T-helper 2 cell treated with Interferon-gamma antibody and Interleukin-4, amounts not matched to agents 5 μg/mL and 100 μg/mL, for 36 hours (primary cell): ENCODE measurements at regions not wholly inside any gene's neighbourhood (a gene's known extent, or its start where the extent isn't known, plus 50 kb on each side); places are given as distances from the start of the nearest gene placed in this dataset.
"Not testable (repeated sequence)": the region's sequence is repeated elsewhere in the genome, so short reads cannot be mapped to it uniquely, and the experiment has no call there.

Source experiments
- DNase-seq: peaks from one replicate; pipeline ENCODE4 v3.0.0; 2021; ENCODE audit warnings: low spot score
- H3K27ac Mint-ChIP-seq: one replicate; pipeline ENCODE4 v1.8.0; 2021; ENCODE audit warnings: mild to moderate bottlenecking, mixed read lengths
- H3K27me3 Mint-ChIP-seq: one replicate; pipeline ENCODE4 v1.8.0; 2021; ENCODE audit warnings: low read depth, mixed read lengths
- H3K36me3 Mint-ChIP-seq: one replicate; pipeline ENCODE4 v1.8.0; 2021; ENCODE audit warnings: low read depth, mixed read lengths
- H3K4me1 Mint-ChIP-seq: one replicate; pipeline ENCODE4 v1.8.0; 2021; ENCODE audit warnings: low read depth, mixed read lengths
- H3K4me3 Mint-ChIP-seq: one replicate; pipeline ENCODE4 v1.8.0; 2022; ENCODE audit warnings: mild to moderate bottlenecking, moderate library complexity, mixed read lengths
- H3K9me3 Mint-ChIP-seq: one replicate; pipeline ENCODE4 v1.8.0; 2021; ENCODE audit warnings: mixed read lengths

- Mint-ChIP-seq H3K27me3 (no peaks in the 10 kb centered on the region), H3K36me3 (no peaks in the 10 kb centered on the region), H3K27ac (no peak overlapping the region), H3K9me3 (no peaks in the 10 kb centered on the region), H3K4me1 (no peaks in the 10 kb centered on the region), H3K4me3 (no peak overlapping the region)
- DNase-seq, result no peak
Observed at GRCh38 chr2:118588850-118589249, 258.6 kb downstream of the EN1 start.

DNA sequence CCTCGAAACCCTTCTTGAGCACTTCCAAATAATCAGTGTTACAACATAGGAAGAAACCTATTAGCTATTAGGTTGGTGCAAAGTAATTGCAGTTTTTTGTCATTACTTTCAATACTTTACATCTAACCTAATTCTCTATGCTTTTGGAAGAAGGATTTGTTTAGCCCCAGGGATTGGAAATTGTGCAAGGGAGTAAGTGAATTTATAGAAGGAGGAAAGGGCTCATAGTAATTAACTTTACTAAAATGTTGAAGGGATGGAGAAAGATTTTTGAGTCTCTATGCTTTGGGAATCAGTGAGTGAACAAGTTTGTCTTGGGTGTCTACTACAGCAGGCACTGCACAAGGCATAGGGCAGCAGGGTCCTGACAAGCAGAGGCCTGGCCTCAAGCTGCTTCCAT, 261.1 kb downstream of the EN1 start:
- H3K27ac Mint-ChIP-seq, result no peak overlapping the region
- no peak for DNase-seq
- no peaks in the 10 kb centered on the region for H3K27me3 Mint-ChIP-seq
- H3K4me1 Mint-ChIP-seq, result no peaks in the 10 kb centered on the region
- H3K4me3 Mint-ChIP-seq, result no peak overlapping the region
- H3K36me3 Mint-ChIP-seq, result no peaks in the 10 kb centered on the region
- H3K9me3 Mint-ChIP-seq, result no peaks in the 10 kb centered on the region

- H3K27ac Mint-ChIP-seq, result no peak overlapping the region
- no peaks in the 10 kb centered on the region for H3K36me3 Mint-ChIP-seq
- DNase-seq, result no peak
- H3K27me3 Mint-ChIP-seq, result no peaks in the 10 kb centered on the region
- H3K4me3 Mint-ChIP-seq, result no peak overlapping the region
- H3K4me1 Mint-ChIP-seq, result no peaks in the 10 kb centered on the region
- H3K9me3 Mint-ChIP-seq, result no peaks in the 10 kb centered on the region
Observed at GRCh38 chr2:118584877-118585276, 262.6 kb downstream of the EN1 start.

DNA sequence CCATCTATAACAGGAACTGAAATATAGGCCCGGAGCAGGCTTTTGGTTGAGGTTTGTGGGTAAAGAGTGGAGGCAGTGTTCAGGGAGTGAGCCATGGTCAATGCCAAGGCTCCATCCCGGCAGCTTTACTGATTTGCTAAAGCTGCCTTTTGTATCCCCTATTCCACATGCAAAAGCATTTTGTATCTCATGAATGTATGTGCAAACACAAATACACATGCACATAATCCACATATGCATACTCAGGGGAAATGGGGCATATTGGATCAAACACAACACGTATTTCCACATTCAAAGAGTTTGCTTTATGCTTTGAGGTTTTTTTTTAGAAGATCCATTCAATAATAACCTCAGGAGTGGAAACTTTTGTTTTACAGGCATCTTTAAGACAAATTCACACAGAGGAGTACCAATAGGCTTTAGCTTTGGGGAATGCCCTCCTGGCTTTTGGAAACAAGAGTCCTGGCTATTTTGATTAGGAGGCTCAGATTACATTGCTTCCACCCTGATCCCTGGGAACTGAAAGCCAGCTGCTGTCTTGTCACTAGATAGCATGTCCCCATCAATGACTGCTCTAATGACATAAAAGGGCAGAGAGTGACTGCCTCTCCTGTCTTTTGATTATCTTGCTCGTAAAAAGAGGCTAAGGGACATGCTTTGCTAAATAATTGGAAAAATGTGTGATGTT, 263.2 kb downstream of the EN1 start:
- no peaks in the 10 kb centered on the region for H3K4me1 Mint-ChIP-seq
- DNase-seq, result no peak
- H3K36me3 Mint-ChIP-seq, result no peaks in the 10 kb centered on the region
- H3K9me3 Mint-ChIP-seq, result no peaks in the 10 kb centered on the region
- no peak overlapping the region for H3K4me3 Mint-ChIP-seq
- no peaks in the 10 kb centered on the region for H3K27me3 Mint-ChIP-seq
- H3K27ac Mint-ChIP-seq, result no peak overlapping the region

DNA sequence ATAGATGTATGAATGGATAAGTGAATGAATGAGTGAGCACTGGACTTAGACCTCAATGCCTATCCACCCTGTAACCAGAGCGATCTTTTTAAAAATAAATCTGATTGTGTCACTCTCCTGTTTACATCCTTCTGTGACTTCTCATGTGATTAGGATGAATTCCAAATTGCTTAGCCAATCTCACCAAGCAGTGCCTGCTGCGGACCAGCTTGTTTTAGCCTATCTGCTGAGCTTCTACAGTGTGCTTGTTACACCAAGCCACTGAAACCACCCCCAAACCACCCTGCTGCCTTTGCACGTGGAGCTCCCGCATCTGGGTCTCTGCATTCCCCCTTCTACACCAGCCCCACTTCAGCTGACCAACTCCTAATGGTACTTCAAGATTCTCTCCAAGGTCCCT, 265.4 kb downstream of the EN1 start:
- DNase-seq, result no peak
- Mint-ChIP-seq H3K27ac (no peak overlapping the region), H3K4me3 (no peak overlapping the region), H3K4me1 (no peaks in the 10 kb centered on the region), H3K27me3 (no peaks in the 10 kb centered on the region), H3K9me3 (no peaks in the 10 kb centered on the region), H3K36me3 (no peaks in the 10 kb centered on the region)

DNA sequence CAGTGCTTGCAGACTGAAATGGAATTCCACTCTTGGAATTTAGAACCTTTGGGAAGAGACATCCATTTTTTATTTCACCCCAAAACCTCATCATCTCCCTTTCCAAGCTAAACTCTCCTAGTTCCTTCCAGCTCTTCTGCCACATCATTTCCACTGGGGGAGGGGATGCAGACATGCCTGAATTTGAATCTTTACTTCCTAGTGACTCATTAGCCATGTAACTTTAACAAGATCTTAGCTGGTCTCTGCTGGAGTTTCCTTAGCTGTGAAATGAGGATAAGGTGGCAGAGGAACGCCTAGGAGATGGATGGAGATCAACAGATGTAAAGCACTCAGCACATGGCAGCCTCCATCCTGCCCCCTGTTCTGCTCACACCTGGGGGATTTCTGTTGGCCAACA, 266.8 kb downstream of the EN1 start:
- H3K4me3 Mint-ChIP-seq, result no peak overlapping the region
- no peak overlapping the region for H3K27ac Mint-ChIP-seq
- H3K36me3 Mint-ChIP-seq, result no peaks in the 10 kb centered on the region
- no peak for DNase-seq
- H3K4me1 Mint-ChIP-seq, result no peaks in the 10 kb centered on the region
- H3K27me3 Mint-ChIP-seq, result no peaks in the 10 kb centered on the region
- H3K9me3 Mint-ChIP-seq, result no peaks in the 10 kb centered on the region

- Mint-ChIP-seq H3K4me3 (no peak overlapping the region), H3K36me3 (no peaks in the 10 kb centered on the region), H3K27me3 (no peaks in the 10 kb centered on the region), H3K9me3 (no peaks in the 10 kb centered on the region), H3K4me1 (no peaks in the 10 kb centered on the region), H3K27ac (no peak overlapping the region)
- DNase-seq, result no peak
Observed at GRCh38 chr2:118580107-118580506, 267.3 kb downstream of the EN1 start.

- no peak overlapping the region for H3K4me3 Mint-ChIP-seq
- no peak overlapping the region for H3K27ac Mint-ChIP-seq
- no peaks in the 10 kb centered on the region for H3K4me1 Mint-ChIP-seq
- DNase-seq, result no peak
- no peaks in the 10 kb centered on the region for H3K27me3 Mint-ChIP-seq
- no peaks in the 10 kb centered on the region for H3K36me3 Mint-ChIP-seq
- no peaks in the 10 kb centered on the region for H3K9me3 Mint-ChIP-seq
Observed at GRCh38 chr2:118577202-118577601, 270.2 kb downstream of the EN1 start.

- H3K4me1 Mint-ChIP-seq, result no peaks in the 10 kb centered on the region
- H3K27me3 Mint-ChIP-seq, result no peaks in the 10 kb centered on the region
- H3K9me3 Mint-ChIP-seq, result no peaks in the 10 kb centered on the region
- H3K4me3 Mint-ChIP-seq, result no peak overlapping the region
- no peak for DNase-seq
- H3K27ac Mint-ChIP-seq, result no peak overlapping the region
- H3K36me3 Mint-ChIP-seq, result no peaks in the 10 kb centered on the region
Observed at GRCh38 chr2:118576109-118576855, 271.2 kb downstream of the EN1 start.

- H3K4me3 Mint-ChIP-seq, H3K27me3 Mint-ChIP-seq, DNase-seq, H3K4me1 Mint-ChIP-seq, H3K9me3 Mint-ChIP-seq, H3K27ac Mint-ChIP-seq, H3K36me3 Mint-ChIP-seq: not testable (repeated sequence)
Observed at GRCh38 chr2:118572380-118572779, 275.1 kb downstream of the EN1 start.

DNA sequence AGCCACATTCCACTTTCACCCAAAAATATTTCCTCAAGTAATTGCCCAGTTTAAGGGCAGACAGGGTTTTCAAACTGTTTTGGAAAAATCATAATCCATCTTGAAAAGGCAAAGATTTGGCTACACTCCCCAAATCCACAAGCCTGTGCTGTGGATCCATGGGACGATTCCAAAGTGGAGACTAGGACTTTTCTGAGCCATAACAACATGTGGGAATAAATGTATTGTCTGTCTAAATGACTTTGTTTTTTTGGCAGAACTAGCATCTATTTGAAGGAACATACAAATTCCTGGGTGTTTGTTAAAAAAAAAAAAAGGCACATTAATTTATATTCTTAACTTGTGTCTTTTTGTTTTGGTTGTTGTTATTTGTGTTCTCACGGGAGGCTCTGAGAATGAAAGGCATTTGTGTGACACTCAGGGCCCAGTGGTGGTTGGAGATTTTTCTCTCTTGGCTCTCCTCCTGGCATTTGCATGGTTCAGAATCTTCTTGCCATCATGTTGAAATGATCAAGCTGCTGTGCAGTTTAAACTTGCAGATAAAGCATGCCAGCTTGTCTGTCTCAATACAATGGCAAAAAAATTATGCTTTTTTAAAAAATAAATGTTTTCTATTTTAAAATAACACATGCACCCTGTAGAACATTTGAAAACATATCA, 277.4 kb downstream of the EN1 start:
- H3K9me3 Mint-ChIP-seq, result no peaks in the 10 kb centered on the region
- H3K27me3 Mint-ChIP-seq, result no peaks in the 10 kb centered on the region
- no peak for DNase-seq
- H3K4me1 Mint-ChIP-seq, result no peaks in the 10 kb centered on the region
- no peak overlapping the region for H3K4me3 Mint-ChIP-seq
- H3K27ac Mint-ChIP-seq, result no peak overlapping the region
- H3K36me3 Mint-ChIP-seq, result no peaks in the 10 kb centered on the region

- Mint-ChIP-seq H3K27me3 (peaks cover under 1% of the 10 kb centered on the region), H3K36me3 (no peaks in the 10 kb centered on the region), H3K4me3 (no peak overlapping the region), H3K9me3 (no peaks in the 10 kb centered on the region), H3K4me1 (no peaks in the 10 kb centered on the region), H3K27ac (no peak overlapping the region)
- DNase-seq, result no peak
Observed at GRCh38 chr2:118568700-118569099, 278.7 kb downstream of the EN1 start.

GRCh38 chr2:118565786-118566540, 281.5 kb downstream of the EN1 start:
- Mint-ChIP-seq H3K27ac (no peak overlapping the region), H3K4me1 (no peaks in the 10 kb centered on the region), H3K27me3 (peaks cover 2% of the 10 kb centered on the region), H3K36me3 (no peaks in the 10 kb centered on the region), H3K9me3 (no peaks in the 10 kb centered on the region), H3K4me3 (no peak overlapping the region)
- no peak for DNase-seq

- no peak overlapping the region for H3K4me3 Mint-ChIP-seq
- no peak for DNase-seq
- H3K27me3 Mint-ChIP-seq, result peaks cover 2% of the 10 kb centered on the region
- no peaks in the 10 kb centered on the region for H3K9me3 Mint-ChIP-seq
- H3K4me1 Mint-ChIP-seq, result no peaks in the 10 kb centered on the region
- H3K36me3 Mint-ChIP-seq, result no peaks in the 10 kb centered on the region
- H3K27ac Mint-ChIP-seq, result no peak overlapping the region
Observed at GRCh38 chr2:118565301-118565700, 282.1 kb downstream of the EN1 start.
